Stimulated activated CD8-positive, alpha-beta memory T cell treated with anti-CD3 and anti-CD28 coated beads, Interleukin-12 subunit alpha, Interleukin-12 subunit beta, amount 100 ng/mL, for 24 hours (primary cell): ENCODE measurements at regions not wholly inside any gene's neighbourhood (a gene's known extent, or its start where the extent isn't known, plus 50 kb on each side); places are given as distances from the start of the nearest gene placed in this dataset.

ENCODE experiments used
- DNase-seq: peaks from one replicate; pipeline ENCODE4 v3.0.0-alpha.2; 2020; ENCODE audit errors: extremely low read depth

- DNase-seq: no peak
These were observed 76.3 kb upstream of the MGMT start for GRCh38 chr10:129390726-129391125.

GRCh38 chr10:129391464-129391863, 75.6 kb upstream of the MGMT start:
- DNase-seq: no peak

GRCh38 chr10:129392855-129393254, 74.2 kb upstream of the MGMT start:
- no peak for DNase-seq

GRCh38 chr10:129393812-129394211, 73.2 kb upstream of the MGMT start:
- no peak for DNase-seq

GRCh38 chr10:129394518-129395328, 72.3 kb upstream of the MGMT start:
- no peak for DNase-seq

- no peak for DNase-seq
These were observed 70.9 kb upstream of the MGMT start for GRCh38 chr10:129396021-129396722.

- DNase-seq: no peak
These were observed 69.7 kb upstream of the MGMT start for GRCh38 chr10:129397198-129397974.

- DNase-seq: no peak
These were observed 68.3 kb upstream of the MGMT start for GRCh38 chr10:129398711-129399141.

- DNase-seq: no peak
These were observed 66.6 kb upstream of the MGMT start for GRCh38 chr10:129400426-129400825.

GRCh38 chr10:129402459-129402858, 64.6 kb upstream of the MGMT start:
- no peak for DNase-seq

- no peak for DNase-seq
These were observed 63.0 kb upstream of the MGMT start for GRCh38 chr10:129404091-129404490.

- no peak for DNase-seq
These were observed 61.7 kb upstream of the MGMT start for GRCh38 chr10:129405389-129405788.

- no peak for DNase-seq
These were observed 56.2 kb upstream of the MGMT start for GRCh38 chr10:129410688-129411392.

GRCh38 chr10:129411393-129411705, 55.7 kb upstream of the MGMT start:
- no peak for DNase-seq

- DNase-seq: no peak
These were observed 55.3 kb upstream of the MGMT start for GRCh38 chr10:129411772-129412171.

GRCh38 chr10:129413024-129413423, 54.0 kb upstream of the MGMT start:
- DNase-seq: no peak

- DNase-seq: no peak
These were observed 51.6 kb upstream of the MGMT start for GRCh38 chr10:129415215-129416140.

GRCh38 chr10:129416155-129416554, 50.9 kb upstream of the MGMT start:
- DNase-seq: no peak

GRCh38 chr10:129416956-129417765, 49.9 kb upstream of the MGMT start:
- no peak for DNase-seq
